Suprapubic skin (tissue), 4 donors: ENCODE measurements at regions not wholly inside any gene's neighbourhood (a gene's known extent, or its start where the extent isn't known, plus 50 kb on each side); places are given as distances from the start of the nearest gene placed in this dataset.

Experiments
- DNase-seq, 2 donors: peaks; one replicate each; pipeline ENCODE4 v3.0.0-alpha.2; 2019; ENCODE audit warnings: low spot score in 2 of 2
- H3K27ac ChIP-seq: fragments of 200-600 bp; sonication (generic); one replicate; pipeline ENCODE4 v1.5.1; 2019
- H3K27me3 ChIP-seq: fragments of 200-600 bp; sonication (generic); one replicate; pipeline ENCODE4 v1.5.1; 2019
- H3K36me3 ChIP-seq: fragments of 200-600 bp; sonication (generic); one replicate; pipeline ENCODE4 v1.5.1; 2019
- H3K4me1 ChIP-seq: fragments of 200-600 bp; sonication (generic); one replicate; pipeline ENCODE4 v1.5.1; 2019
- H3K4me3 ChIP-seq: fragments of 200-600 bp; sonication (generic); one replicate; pipeline ENCODE4 v1.5.1; 2019; ENCODE audit warnings: mild to moderate bottlenecking
- H3K9me3 ChIP-seq: fragments of 200-600 bp; sonication (generic); one replicate; pipeline ENCODE4 v1.5.1; 2019
- EP300 ChIP-seq: sonication (generic); formaldehyde crosslinking; IDR thresholded peaks from one replicate; pipeline ENCODE4 v1.6.1; 2017; ENCODE audit warnings: antibody characterized with exemption
- POLR2A ChIP-seq, 2 donors: fragments of 450-650 bp; IDR thresholded peaks; one replicate each; pipeline ENCODE4 v1.6.1; 2017; ENCODE audit warnings: antibody characterized with exemption in 2 of 2, mild to moderate bottlenecking in 2 of 2, moderate library complexity in 2 of 2
- POLR2AphosphoS5 ChIP-seq, 3 donors: sonication (generic); formaldehyde crosslinking; IDR thresholded peaks; one replicate each; pipeline ENCODE4 v1.6.1; 2017; ENCODE audit warnings: antibody characterized with exemption in 3 of 3
- WGBS: methylation state at CpG from one replicate; pipeline ENCODE4 v1.1.5; 2018; 5-methylcytosine and 5-hydroxymethylcytosine counted together
- TF ChIP-seq, protein P1 (sequence below), 2 donors: fragments of 200-600 bp in 1 of 2; fragments of 450-650 bp in 1 of 2; sonication (generic) in 1 of 2; IDR thresholded peaks; one replicate each; pipeline ENCODE4 v1.5.1; 2016 to 2019; ENCODE audit warnings: antibody characterized with exemption in 2 of 2, mild to moderate bottlenecking in 1 of 2, moderate library complexity in 1 of 2

DNA sequence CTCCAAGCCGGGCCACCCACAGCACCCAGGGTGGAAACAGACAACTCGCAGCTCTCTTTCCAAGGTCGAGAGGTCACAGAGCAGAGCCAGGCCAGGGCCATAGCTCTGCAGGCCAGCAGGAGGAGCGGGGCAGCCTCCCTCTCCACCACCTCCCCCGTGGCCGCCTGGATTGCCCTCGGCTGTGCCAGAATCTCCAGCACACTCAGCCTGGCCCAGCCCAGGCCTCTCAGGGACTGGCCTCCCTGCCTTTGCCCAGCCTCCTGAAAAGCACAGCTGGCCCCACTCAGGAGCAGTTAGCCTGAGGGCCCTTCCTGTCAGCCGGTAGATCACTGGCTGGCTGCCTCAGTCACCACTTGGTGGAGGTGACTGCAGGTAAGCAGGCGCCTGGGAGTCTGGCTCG lies 85.8 kb upstream of the SEC14L1 start:
- Histone ChIP-seq H3K36me3 (no peaks in the 10 kb centered on the region), H3K27me3 (peaks cover 80% of the 10 kb centered on the region), H3K4me1 (no peaks in the 10 kb centered on the region), H3K4me3 (no peak overlapping the region), H3K27ac (no peak overlapping the region), H3K9me3 (no peaks in the 10 kb centered on the region)
- DNase-seq, result no peak
- WGBS, result 80% methylated on average over 8 of the region's 10 CpGs
- TF ChIP-seq POLR2AphosphoS5 (IDR thresholded peaks at IDR 0.05) (no peak), POLR2A (IDR thresholded peaks at IDR 0.05) (no peak), EP300 (no peak)
- TF ChIP-seq, protein P1, sequence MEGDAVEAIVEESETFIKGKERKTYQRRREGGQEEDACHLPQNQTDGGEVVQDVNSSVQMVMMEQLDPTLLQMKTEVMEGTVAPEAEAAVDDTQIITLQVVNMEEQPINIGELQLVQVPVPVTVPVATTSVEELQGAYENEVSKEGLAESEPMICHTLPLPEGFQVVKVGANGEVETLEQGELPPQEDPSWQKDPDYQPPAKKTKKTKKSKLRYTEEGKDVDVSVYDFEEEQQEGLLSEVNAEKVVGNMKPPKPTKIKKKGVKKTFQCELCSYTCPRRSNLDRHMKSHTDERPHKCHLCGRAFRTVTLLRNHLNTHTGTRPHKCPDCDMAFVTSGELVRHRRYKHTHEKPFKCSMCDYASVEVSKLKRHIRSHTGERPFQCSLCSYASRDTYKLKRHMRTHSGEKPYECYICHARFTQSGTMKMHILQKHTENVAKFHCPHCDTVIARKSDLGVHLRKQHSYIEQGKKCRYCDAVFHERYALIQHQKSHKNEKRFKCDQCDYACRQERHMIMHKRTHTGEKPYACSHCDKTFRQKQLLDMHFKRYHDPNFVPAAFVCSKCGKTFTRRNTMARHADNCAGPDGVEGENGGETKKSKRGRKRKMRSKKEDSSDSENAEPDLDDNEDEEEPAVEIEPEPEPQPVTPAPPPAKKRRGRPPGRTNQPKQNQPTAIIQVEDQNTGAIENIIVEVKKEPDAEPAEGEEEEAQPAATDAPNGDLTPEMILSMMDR (IDR thresholded peaks at IDR 0.05), result no peak

DNA sequence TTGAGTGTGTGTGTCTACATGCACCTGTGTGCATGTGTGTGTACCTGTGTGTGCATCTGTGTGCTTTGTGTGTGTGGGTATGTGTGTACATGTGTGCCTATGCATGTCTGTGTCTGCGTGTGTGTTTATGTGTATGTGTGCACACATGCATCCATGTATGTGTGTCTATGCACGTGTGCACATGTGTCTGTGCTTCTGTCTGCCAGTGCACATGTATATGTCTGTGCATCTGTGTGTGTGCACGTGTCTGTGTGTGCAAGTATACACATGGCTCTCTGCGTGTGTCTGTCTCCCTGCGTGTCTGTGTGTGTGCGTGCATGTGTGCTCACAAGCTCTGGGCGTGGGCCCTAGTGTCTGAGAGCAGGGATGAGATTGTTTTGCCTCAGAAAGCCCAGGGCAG lies 85.3 kb upstream of the SEC14L1 start:
- H3K27ac ChIP-seq, result no peak overlapping the region
- 89% methylated on average over 7 of the region's 7 CpGs for WGBS
- H3K4me3 ChIP-seq, result no peak overlapping the region
- H3K27me3 ChIP-seq, result peaks cover 75% of the 10 kb centered on the region
- TF ChIP-seq POLR2AphosphoS5 (IDR thresholded peaks at IDR 0.05), result no peak
- TF ChIP-seq, protein P1 (IDR thresholded peaks at IDR 0.05), result no peak
- no peak for TF ChIP-seq POLR2A (IDR thresholded peaks at IDR 0.05)
- TF ChIP-seq EP300, result no peak
- no peak for DNase-seq
- H3K36me3 ChIP-seq, result no peaks in the 10 kb centered on the region
- no peaks in the 10 kb centered on the region for H3K4me1 ChIP-seq
- no peaks in the 10 kb centered on the region for H3K9me3 ChIP-seq

DNA sequence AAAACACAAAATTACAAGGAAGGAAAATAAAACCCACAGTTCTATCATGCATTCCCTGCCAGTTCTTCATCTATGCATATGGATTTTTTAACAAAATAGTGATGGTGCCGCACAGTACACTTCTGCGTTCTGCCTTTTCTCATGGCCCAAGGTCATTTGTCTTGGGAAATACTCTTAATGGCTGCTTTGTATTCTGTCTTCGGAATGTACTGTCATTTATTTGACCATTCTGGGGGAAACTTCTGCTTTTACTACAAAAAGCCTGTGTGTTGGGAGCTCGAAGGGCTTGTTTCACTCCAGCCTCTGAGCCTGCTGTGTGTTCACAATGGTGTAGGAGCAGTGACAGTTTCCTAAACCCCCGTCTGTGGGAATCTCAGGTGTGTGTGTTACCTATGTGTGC lies 82.8 kb upstream of the SEC14L1 start:
- no peak overlapping the region for H3K4me3 ChIP-seq
- no peak for DNase-seq
- no peaks in the 10 kb centered on the region for H3K4me1 ChIP-seq
- TF ChIP-seq, protein P1 (IDR thresholded peaks at IDR 0.05), result no peak
- no peak for TF ChIP-seq EP300
- TF ChIP-seq POLR2AphosphoS5 (IDR thresholded peaks at IDR 0.05), result no peak
- no peak for TF ChIP-seq POLR2A (IDR thresholded peaks at IDR 0.05)
- H3K9me3 ChIP-seq, result no peaks in the 10 kb centered on the region
- H3K27ac ChIP-seq, result no peak overlapping the region
- peaks cover 58% of the 10 kb centered on the region for H3K27me3 ChIP-seq
- H3K36me3 ChIP-seq, result no peaks in the 10 kb centered on the region
- WGBS, result 48% methylated on average over 5 of the region's 5 CpGs

DNA sequence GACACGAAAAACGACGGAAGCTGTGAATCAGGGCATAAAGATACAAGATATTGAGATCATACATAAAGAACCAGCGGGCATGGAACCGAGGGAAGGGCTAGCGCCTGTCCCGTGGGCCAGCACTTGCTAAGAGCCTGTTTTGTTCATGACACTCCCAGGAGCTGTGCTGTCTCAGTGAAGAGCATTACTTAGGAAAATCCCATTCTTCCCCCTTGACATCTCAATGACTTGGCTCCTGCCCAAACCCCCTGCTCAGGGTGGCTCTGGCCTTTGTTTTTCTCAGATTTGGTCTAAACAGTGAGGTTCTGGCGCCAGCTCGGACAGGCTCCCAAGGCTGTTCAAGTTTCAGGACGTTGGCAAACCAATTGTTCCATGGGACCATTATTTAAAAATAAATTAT lies 79.1 kb upstream of the SEC14L1 start:
- no peak for TF ChIP-seq EP300
- no peak for TF ChIP-seq POLR2AphosphoS5 (IDR thresholded peaks at IDR 0.05)
- H3K27me3 ChIP-seq, result peaks cover 33% of the 10 kb centered on the region
- no peak for DNase-seq
- no peak overlapping the region for H3K4me3 ChIP-seq
- no peaks in the 10 kb centered on the region for H3K9me3 ChIP-seq
- WGBS, result 74% methylated on average over 10 of the region's 10 CpGs
- H3K36me3 ChIP-seq, result no peaks in the 10 kb centered on the region
- no peak overlapping the region for H3K27ac ChIP-seq
- H3K4me1 ChIP-seq, result no peaks in the 10 kb centered on the region

DNA sequence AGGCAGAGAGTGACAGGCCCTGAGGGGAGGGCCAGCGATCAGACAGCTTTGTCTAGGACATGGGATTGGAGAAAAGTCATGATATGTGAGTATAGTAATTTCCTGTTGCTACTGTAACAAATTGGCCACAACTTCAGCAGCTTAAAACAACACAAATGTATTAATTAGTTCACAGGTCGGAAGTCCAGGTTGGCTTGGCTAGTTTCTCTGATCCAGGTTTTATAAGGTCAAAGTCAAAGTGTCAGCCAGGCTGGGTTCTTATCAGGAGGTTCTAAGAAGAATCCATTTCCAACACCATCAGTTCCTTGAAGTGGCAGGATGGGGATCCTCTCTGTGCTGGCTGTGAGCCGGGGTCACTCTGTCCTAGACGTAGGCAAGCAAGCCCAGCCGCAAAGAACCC lies 76.2 kb upstream of the SEC14L1 start:
- peaks cover 35% of the 10 kb centered on the region for H3K27me3 ChIP-seq
- WGBS, result 90% methylated on average over 5 of the region's 5 CpGs
- no peaks in the 10 kb centered on the region for H3K9me3 ChIP-seq
- TF ChIP-seq, protein P1 (IDR thresholded peaks at IDR 0.05), result no peak
- TF ChIP-seq POLR2A (IDR thresholded peaks at IDR 0.05) (no peak), POLR2AphosphoS5 (IDR thresholded peaks at IDR 0.05) (no peak), EP300 (no peak)
- no peak for DNase-seq
- H3K4me1 ChIP-seq, result no peaks in the 10 kb centered on the region
- no peak overlapping the region for H3K27ac ChIP-seq
- H3K4me3 ChIP-seq, result no peak overlapping the region
- H3K36me3 ChIP-seq, result no peaks in the 10 kb centered on the region

DNA sequence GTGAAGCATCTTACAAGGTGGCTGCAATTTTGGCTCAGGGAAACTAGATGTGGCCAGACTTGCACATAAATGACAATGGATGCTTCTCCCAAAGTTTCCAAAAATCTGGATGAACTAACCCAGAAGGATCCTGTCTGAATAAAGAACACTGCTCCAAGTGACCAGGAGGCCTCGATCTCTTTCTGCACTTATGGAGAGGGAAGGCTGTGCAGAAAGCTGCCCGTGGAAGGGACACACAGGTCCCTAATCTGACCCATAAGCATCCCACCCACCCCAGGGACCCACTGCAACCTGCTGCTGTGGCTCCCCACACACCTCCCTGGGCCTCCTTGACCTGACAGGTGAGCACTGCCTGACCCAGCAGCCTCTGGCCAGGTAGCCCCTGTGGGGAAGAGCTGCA lies 74.6 kb upstream of the SEC14L1 start:
- Histone ChIP-seq H3K4me1 (no peaks in the 10 kb centered on the region), H3K36me3 (no peaks in the 10 kb centered on the region), H3K27me3 (peaks cover 27% of the 10 kb centered on the region), H3K4me3 (no peak overlapping the region), H3K9me3 (no peaks in the 10 kb centered on the region), H3K27ac (no peak overlapping the region)
- WGBS, result 92% methylated on average over 2 of the region's 2 CpGs
- no peak for TF ChIP-seq POLR2AphosphoS5 (IDR thresholded peaks at IDR 0.05)
- no peak for TF ChIP-seq POLR2A (IDR thresholded peaks at IDR 0.05)
- TF ChIP-seq EP300, result no peak
- TF ChIP-seq, protein P1 (IDR thresholded peaks at IDR 0.05), result no peak
- DNase-seq, result no peak
